Subcutaneous abdominal adipose tissue (tissue), 5 donors: ENCODE measurements at regions not wholly inside any gene's neighbourhood (a gene's known extent, or its start where the extent isn't known, plus 50 kb on each side); places are given as distances from the start of the nearest gene placed in this dataset.
"Not testable (repeated sequence)": the region's sequence is repeated elsewhere in the genome, so short reads cannot be mapped to it uniquely, and the experiment has no call there.

Experiments
- H3K27ac ChIP-seq: one replicate; pipeline ENCODE4 v1.7.0; 2013; ENCODE audit warnings: low read depth, mild to moderate bottlenecking, inconsistent platforms, low read length, moderate library complexity
- H3K27me3 ChIP-seq, 5 donors: one replicate each; pipeline ENCODE4 v1.7.0; 2013; ENCODE audit warnings: low read length in 5 of 5, inconsistent platforms in 1 of 5; ENCODE audit not compliant: control insufficient read depth in 5 of 5, insufficient read depth in 4 of 5
- H3K36me3 ChIP-seq, 5 donors: one replicate each; pipeline ENCODE4 v1.7.0; 2013; ENCODE audit warnings: low read length in 5 of 5; ENCODE audit not compliant: control insufficient read depth in 5 of 5, insufficient read depth in 5 of 5
- H3K4me1 ChIP-seq, 5 donors: one replicate each; pipeline ENCODE4 v1.7.0; 2013; ENCODE audit warnings: low read length in 5 of 5, mild to moderate bottlenecking in 3 of 5, moderate library complexity in 1 of 5; ENCODE audit not compliant: control insufficient read depth in 5 of 5, insufficient read depth in 5 of 5
- H3K4me3 ChIP-seq, 5 donors: one replicate each; pipeline ENCODE4 v1.7.0; 2013; ENCODE audit warnings: low read length in 5 of 5, low read depth in 1 of 5
- H3K9ac ChIP-seq, 5 donors: one replicate each; pipeline ENCODE4 v1.7.0; 2013; ENCODE audit warnings: low read length in 5 of 5, mild to moderate bottlenecking in 4 of 5, moderate library complexity in 3 of 5
- H3K9me3 ChIP-seq, 5 donors: one replicate each; pipeline ENCODE4 v1.7.0; 2013; ENCODE audit warnings: low read length in 5 of 5; ENCODE audit not compliant: control insufficient read depth in 5 of 5
- donor health status: healthy.
- donor health status: healthy.
- donor health status: healthy.
- donor health status: healthy.
- donor health status: healthy.

- no peak overlapping the region for H3K9ac ChIP-seq
- no peak overlapping the region for H3K4me3 ChIP-seq
- no peaks in the 10 kb centered on the region for H3K9me3 ChIP-seq
- H3K36me3 ChIP-seq, result no peaks in the 10 kb centered on the region
- no peak overlapping the region for H3K27ac ChIP-seq
- H3K27me3 ChIP-seq, result no peaks in the 10 kb centered on the region
- H3K4me1 ChIP-seq, result no peaks in the 10 kb centered on the region
Measured at GRCh38 chr13:76245211-76245610, 609.1 kb downstream of the LMO7 start.

GRCh38 chr13:76243120-76243519 is 607.0 kb downstream of the LMO7 start:
- H3K36me3 ChIP-seq, H3K27ac ChIP-seq, H3K9me3 ChIP-seq, H3K4me1 ChIP-seq, H3K4me3 ChIP-seq, H3K27me3 ChIP-seq, H3K9ac ChIP-seq: not testable (repeated sequence)

GRCh38 chr13:76239031-76239680 is 603.0 kb downstream of the LMO7 start:
- H3K4me3 ChIP-seq, result no peak overlapping the region
- H3K9me3 ChIP-seq, result no peaks in the 10 kb centered on the region
- H3K27ac ChIP-seq, result no peak overlapping the region
- H3K9ac ChIP-seq, result no peak overlapping the region
- H3K27me3 ChIP-seq, result no peaks in the 10 kb centered on the region
- no peaks in the 10 kb centered on the region for H3K36me3 ChIP-seq
- peaks cover 0 to 3% (median 0%) of the 10 kb centered on the region in 5 donors for H3K4me1 ChIP-seq

GRCh38 chr13:76231522-76232167 is 595.5 kb downstream of the LMO7 start:
- Histone ChIP-seq H3K27me3 (no peaks in the 10 kb centered on the region), H3K27ac (no peak overlapping the region), H3K9me3 (no peaks in the 10 kb centered on the region), H3K9ac (no peak overlapping the region), H3K4me3 (no peak overlapping the region), H3K36me3 (no peaks in the 10 kb centered on the region), H3K4me1 (no peaks in the 10 kb centered on the region)

GRCh38 chr13:76229281-76229680 is 593.2 kb downstream of the LMO7 start:
- H3K4me1 ChIP-seq, result no peaks in the 10 kb centered on the region
- no peak overlapping the region for H3K4me3 ChIP-seq
- no peaks in the 10 kb centered on the region for H3K9me3 ChIP-seq
- H3K27me3 ChIP-seq, result no peaks in the 10 kb centered on the region
- no peak overlapping the region for H3K9ac ChIP-seq
- no peaks in the 10 kb centered on the region for H3K36me3 ChIP-seq
- H3K27ac ChIP-seq, result no peak overlapping the region

- Histone ChIP-seq H3K9me3 (no peaks in the 10 kb centered on the region), H3K4me3 (no peak overlapping the region), H3K9ac (no peak overlapping the region), H3K27me3 (no peaks in the 10 kb centered on the region), H3K4me1 (no peaks in the 10 kb centered on the region), H3K36me3 (no peaks in the 10 kb centered on the region), H3K27ac (no peak overlapping the region)
Measured at GRCh38 chr13:76226941-76227340, 590.8 kb downstream of the LMO7 start.

GRCh38 chr13:76225815-76226489 is 589.8 kb downstream of the LMO7 start:
- H3K27ac ChIP-seq, result no peak overlapping the region
- no peak overlapping the region for H3K4me3 ChIP-seq
- no peaks in the 10 kb centered on the region for H3K4me1 ChIP-seq
- H3K36me3 ChIP-seq, result no peaks in the 10 kb centered on the region
- H3K27me3 ChIP-seq, result no peaks in the 10 kb centered on the region
- no peaks in the 10 kb centered on the region for H3K9me3 ChIP-seq
- H3K9ac ChIP-seq, result no peak overlapping the region

GRCh38 chr13:76223999-76224398 is 587.9 kb downstream of the LMO7 start:
- H3K9me3 ChIP-seq, result no peaks in the 10 kb centered on the region

GRCh38 chr13:76223565-76223964 is 587.4 kb downstream of the LMO7 start:
- no peaks in the 10 kb centered on the region for H3K27me3 ChIP-seq
- H3K36me3 ChIP-seq, result no peaks in the 10 kb centered on the region
- H3K4me3 ChIP-seq, result no peak overlapping the region
- H3K9ac ChIP-seq, result no peak overlapping the region
- no peaks in the 10 kb centered on the region for H3K4me1 ChIP-seq
- no peak overlapping the region for H3K27ac ChIP-seq
- H3K9me3 ChIP-seq, result no peaks in the 10 kb centered on the region

More at GRCh38 chr13:76223999-76224398, 587.9 kb downstream of the LMO7 start:
- Histone ChIP-seq H3K27ac (no peak overlapping the region), H3K27me3 (no peaks in the 10 kb centered on the region), H3K4me3 (no peak overlapping the region), H3K9ac (no peak overlapping the region), H3K4me1 (no peaks in the 10 kb centered on the region), H3K36me3 (no peaks in the 10 kb centered on the region)

- H3K27me3 ChIP-seq, result no peaks in the 10 kb centered on the region
- H3K27ac ChIP-seq, result no peak overlapping the region
- H3K36me3 ChIP-seq, result no peaks in the 10 kb centered on the region
- H3K9me3 ChIP-seq, result no peaks in the 10 kb centered on the region
- H3K9ac ChIP-seq, result no peak overlapping the region
- no peaks in the 10 kb centered on the region for H3K4me1 ChIP-seq
- no peak overlapping the region for H3K4me3 ChIP-seq
Measured at GRCh38 chr13:76222511-76222910, 586.4 kb downstream of the LMO7 start.
